OCI-LY3 (cell line): ENCODE measurements at regions not wholly inside any gene's neighbourhood (a gene's known extent, or its start where the extent isn't known, plus 50 kb on each side); places are given as distances from the start of the nearest gene placed in this dataset.

Source experiments
- EZH2phosphoT487 ChIP-seq: fragments of 200-600 bp; shearing (Covaris generic); IDR thresholded peaks from 2 replicates; pipeline ENCODE4 v1.6.1; 2018; ENCODE audit warnings: antibody characterized with exemption, mixed run types, low read depth
- TF ChIP-seq, protein P1 (sequence below): fragments of 200-600, 300-600 bp; sonication (generic); IDR thresholded peaks from 2 replicates; pipeline ENCODE4 v1.5.1; 2014; ENCODE audit warnings: antibody characterized with exemption, low read length, low read depth

DNA sequence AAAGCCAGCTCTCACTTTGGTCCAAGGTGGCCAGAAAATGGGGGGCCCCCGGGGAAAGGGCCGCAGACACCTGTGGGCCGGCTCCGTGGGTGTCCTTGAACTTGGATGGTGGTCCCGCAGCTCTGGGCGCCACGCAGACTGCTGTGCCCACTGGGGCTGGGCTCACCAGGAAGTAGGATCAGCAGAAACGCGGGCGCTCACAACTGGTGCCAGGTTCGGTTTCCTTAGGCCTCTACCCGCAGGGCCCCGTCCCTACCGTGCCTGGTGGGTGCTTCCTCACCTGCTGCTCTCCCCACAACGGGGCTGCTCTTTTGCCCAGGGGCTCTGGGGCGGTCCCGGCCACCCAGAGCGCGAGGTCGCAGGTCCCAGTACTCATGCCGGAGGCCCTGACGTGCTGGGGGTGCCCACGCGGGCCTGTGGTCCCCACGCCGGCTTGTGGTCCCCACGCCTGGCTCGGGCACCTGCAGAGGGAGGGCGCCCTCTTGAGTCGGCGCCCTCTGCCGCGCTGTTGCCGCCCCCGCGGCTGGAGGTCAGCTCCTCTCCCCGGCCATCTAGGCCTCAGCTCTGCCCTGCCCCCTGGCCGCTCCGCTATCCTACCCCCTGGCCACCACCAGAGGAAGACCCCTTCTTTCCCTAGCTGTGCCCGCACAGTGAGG, 1303.6 kb downstream of the UQCRFS1 start:
- TF ChIP-seq, protein P1, sequence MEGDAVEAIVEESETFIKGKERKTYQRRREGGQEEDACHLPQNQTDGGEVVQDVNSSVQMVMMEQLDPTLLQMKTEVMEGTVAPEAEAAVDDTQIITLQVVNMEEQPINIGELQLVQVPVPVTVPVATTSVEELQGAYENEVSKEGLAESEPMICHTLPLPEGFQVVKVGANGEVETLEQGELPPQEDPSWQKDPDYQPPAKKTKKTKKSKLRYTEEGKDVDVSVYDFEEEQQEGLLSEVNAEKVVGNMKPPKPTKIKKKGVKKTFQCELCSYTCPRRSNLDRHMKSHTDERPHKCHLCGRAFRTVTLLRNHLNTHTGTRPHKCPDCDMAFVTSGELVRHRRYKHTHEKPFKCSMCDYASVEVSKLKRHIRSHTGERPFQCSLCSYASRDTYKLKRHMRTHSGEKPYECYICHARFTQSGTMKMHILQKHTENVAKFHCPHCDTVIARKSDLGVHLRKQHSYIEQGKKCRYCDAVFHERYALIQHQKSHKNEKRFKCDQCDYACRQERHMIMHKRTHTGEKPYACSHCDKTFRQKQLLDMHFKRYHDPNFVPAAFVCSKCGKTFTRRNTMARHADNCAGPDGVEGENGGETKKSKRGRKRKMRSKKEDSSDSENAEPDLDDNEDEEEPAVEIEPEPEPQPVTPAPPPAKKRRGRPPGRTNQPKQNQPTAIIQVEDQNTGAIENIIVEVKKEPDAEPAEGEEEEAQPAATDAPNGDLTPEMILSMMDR, result no peak
- TF ChIP-seq EZH2phosphoT487, result no peak
